ENCODE measurements at regions not wholly inside any gene's neighbourhood (a gene's known extent, or its start where the extent isn't known, plus 50 kb on each side); places are given as distances from the start of the nearest gene placed in this dataset.
"Not testable (repeated sequence)": the region's sequence is repeated elsewhere in the genome, so short reads cannot be mapped to it uniquely, and the experiment has no call there.

GRCh38 chr4:177519481-177520260, 77.4 kb upstream of the AGA start:
- 81% methylated on average over 7 of the region's 7 CpGs for WGBS
- no peaks in the 10 kb centered on the region for H3K36me3 ChIP-seq
- no peak overlapping the region for H3K27ac ChIP-seq (replicated peaks in 1 of 4)
- H3K9me3 ChIP-seq: no peaks in the 10 kb centered on the region
- no peak for TF ChIP-seq POLR2AphosphoS5 (IDR thresholded peaks at IDR 0.05)
- H3K4me1 ChIP-seq: no peaks in the 10 kb centered on the region
- intact Hi-C loops (cut with DNase I): no loop called here
- no peak for DNase-seq (ENCODE audit: extremely low spot score)
- no peaks in the 10 kb centered on the region for H3K27me3 ChIP-seq
- no peak overlapping the region for H3K4me3 ChIP-seq

- intact Hi-C loops (cut with DNase I): no loop called here
- Histone ChIP-seq H3K4me1 (no peaks in the 10 kb centered on the region), H3K27me3 (no peaks in the 10 kb centered on the region), H3K9me3 (no peaks in the 10 kb centered on the region), H3K27ac (replicated peaks in 1 of 4) (no peak overlapping the region), H3K36me3 (no peaks in the 10 kb centered on the region), H3K4me3 (no peak overlapping the region)
- whole genome bisulfite sequencing: 95% methylated on average over 5 of the region's 5 CpGs
- TF ChIP-seq POLR2A (IDR thresholded peaks at IDR 0.05; ENCODE audit: low read depth) (no peak), POLR2AphosphoS5 (IDR thresholded peaks at IDR 0.05) (no peak), EP300 (IDR thresholded peaks at IDR 0.05) (no peak)
- TF ChIP-seq, protein P1, sequence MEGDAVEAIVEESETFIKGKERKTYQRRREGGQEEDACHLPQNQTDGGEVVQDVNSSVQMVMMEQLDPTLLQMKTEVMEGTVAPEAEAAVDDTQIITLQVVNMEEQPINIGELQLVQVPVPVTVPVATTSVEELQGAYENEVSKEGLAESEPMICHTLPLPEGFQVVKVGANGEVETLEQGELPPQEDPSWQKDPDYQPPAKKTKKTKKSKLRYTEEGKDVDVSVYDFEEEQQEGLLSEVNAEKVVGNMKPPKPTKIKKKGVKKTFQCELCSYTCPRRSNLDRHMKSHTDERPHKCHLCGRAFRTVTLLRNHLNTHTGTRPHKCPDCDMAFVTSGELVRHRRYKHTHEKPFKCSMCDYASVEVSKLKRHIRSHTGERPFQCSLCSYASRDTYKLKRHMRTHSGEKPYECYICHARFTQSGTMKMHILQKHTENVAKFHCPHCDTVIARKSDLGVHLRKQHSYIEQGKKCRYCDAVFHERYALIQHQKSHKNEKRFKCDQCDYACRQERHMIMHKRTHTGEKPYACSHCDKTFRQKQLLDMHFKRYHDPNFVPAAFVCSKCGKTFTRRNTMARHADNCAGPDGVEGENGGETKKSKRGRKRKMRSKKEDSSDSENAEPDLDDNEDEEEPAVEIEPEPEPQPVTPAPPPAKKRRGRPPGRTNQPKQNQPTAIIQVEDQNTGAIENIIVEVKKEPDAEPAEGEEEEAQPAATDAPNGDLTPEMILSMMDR (IDR thresholded peaks at IDR 0.05): no peak
- DNase-seq (ENCODE audit: extremely low spot score): no peak
Measured at GRCh38 chr4:177528620-177529019, 86.4 kb upstream of the AGA start.

DNA sequence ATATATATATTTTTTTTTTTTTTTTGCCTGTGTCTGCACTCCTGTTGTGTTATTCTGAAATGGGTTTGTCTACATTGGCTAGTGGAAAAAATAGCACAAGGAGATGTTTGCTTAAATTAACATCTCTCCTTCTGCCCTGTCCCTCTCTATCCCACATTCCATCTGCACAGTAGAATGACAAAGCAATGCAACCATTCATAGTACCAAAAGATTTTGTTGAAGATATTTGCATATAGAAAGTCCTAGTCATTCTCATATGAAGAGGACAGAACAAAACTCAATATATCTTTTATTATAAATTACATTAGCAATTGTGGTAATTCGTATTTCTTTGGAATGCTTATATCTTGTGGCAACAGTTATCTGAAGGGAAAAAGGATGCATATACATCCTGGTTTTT, 88.3 kb upstream of the AGA start:
- Histone ChIP-seq H3K9me3 (no peaks in the 10 kb centered on the region), H3K4me1 (no peaks in the 10 kb centered on the region), H3K27ac (replicated peaks in 1 of 4) (no peak overlapping the region), H3K36me3 (no peaks in the 10 kb centered on the region), H3K4me3 (no peak overlapping the region), H3K27me3 (no peaks in the 10 kb centered on the region)
- WGBS: 97% methylated on average over 1 of the region's 1 CpG
- intact Hi-C loops (cut with DNase I): no loop called here
- TF ChIP-seq EP300 (IDR thresholded peaks at IDR 0.05) (no peak), POLR2A (IDR thresholded peaks at IDR 0.05; ENCODE audit: low read depth) (no peak), POLR2AphosphoS5 (IDR thresholded peaks at IDR 0.05) (no peak)
- TF ChIP-seq, protein P1 (IDR thresholded peaks at IDR 0.05): no peak
- no peak for DNase-seq (ENCODE audit: extremely low spot score)

DNA sequence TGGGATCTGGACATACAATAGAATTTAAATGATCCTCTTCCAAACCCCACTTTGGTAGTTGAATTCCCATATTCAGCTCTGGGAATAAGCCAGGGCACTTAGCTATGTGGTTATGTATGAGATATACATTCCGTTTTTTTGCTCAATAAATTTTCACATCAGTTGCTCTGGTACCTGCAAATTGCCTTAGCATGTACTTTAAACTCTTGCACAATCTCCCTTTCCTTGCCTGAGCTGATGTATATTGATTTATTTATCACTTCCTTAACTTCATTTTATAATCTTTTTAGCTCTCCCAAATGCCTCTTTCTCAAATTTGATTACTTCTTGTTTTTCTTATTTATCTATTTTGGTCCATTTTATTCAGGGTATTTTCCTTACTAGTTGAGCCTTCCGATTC, 90.1 kb upstream of the AGA start:
- Histone ChIP-seq H3K4me1 (no peaks in the 10 kb centered on the region), H3K9me3 (no peaks in the 10 kb centered on the region), H3K27ac (replicated peaks in 1 of 4) (no peak overlapping the region), H3K27me3 (no peaks in the 10 kb centered on the region), H3K4me3 (no peak overlapping the region), H3K36me3 (no peaks in the 10 kb centered on the region)
- 82% methylated on average over 2 of the region's 2 CpGs for WGBS
- intact Hi-C loops (cut with DNase I): no loop called here
- DNase-seq (ENCODE audit: extremely low spot score): no peak
- TF ChIP-seq POLR2A (IDR thresholded peaks at IDR 0.05; ENCODE audit: low read depth) (no peak), POLR2AphosphoS5 (IDR thresholded peaks at IDR 0.05) (no peak), EP300 (IDR thresholded peaks at IDR 0.05) (no peak)
- TF ChIP-seq, protein P1 (IDR thresholded peaks at IDR 0.05): no peak

DNA sequence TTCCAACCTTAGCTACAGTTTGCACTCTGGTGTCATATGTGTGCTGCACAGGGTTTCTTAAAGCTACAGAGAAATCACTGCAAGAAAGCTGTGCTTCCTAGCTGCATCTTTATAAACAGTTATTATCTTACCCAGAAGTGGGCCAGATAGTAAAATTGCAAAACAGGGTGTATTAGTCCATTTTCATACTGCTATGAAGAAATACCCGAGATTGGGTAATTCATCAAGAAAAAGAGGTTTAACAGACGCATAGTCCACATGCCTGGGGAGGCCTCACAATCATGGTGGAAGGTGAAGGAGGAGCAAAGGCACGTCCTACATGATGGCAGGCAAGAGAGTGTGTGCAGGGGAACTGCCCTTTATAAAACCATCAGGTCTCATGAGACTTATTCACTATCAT, 92.6 kb upstream of the AGA start:
- H3K4me3 ChIP-seq; H3K36me3 ChIP-seq; H3K27me3 ChIP-seq; intact Hi-C loops (cut with DNase I); H3K9me3 ChIP-seq; H3K27ac ChIP-seq (replicated peaks in 1 of 4); DNase-seq (ENCODE audit: extremely low spot score); H3K4me1 ChIP-seq: not testable (repeated sequence)
- WGBS: 83% methylated on average over 3 of the region's 3 CpGs

DNA sequence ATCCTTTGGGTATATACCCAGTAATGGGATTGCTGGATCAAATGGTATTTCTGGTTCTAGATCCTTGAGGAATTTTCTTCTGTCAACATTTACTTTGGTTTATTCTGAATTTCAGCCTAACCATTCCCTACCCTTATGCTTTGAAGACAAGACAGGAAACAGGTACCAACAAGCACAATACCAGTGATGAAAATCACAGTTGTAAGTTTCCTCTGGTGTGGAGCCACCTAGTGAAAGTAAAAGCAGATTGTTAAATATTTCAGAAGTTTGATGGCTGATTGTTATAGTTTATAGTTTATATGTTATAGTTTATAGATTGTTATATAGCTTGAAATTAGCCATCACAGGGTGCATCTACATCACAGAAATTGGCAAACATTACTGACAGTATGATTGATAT, 104.5 kb upstream of the AGA start:
- no peak for DNase-seq (ENCODE audit: extremely low spot score)
- Histone ChIP-seq H3K36me3 (no peaks in the 10 kb centered on the region), H3K9me3 (no peaks in the 10 kb centered on the region), H3K4me3 (no peak overlapping the region), H3K4me1 (no peaks in the 10 kb centered on the region), H3K27me3 (no peaks in the 10 kb centered on the region), H3K27ac (replicated peaks in 1 of 4) (no peak overlapping the region)
- TF ChIP-seq EP300 (IDR thresholded peaks at IDR 0.05): no peak
- TF ChIP-seq, protein P1 (IDR thresholded peaks at IDR 0.05): no peak
- TF ChIP-seq POLR2A (IDR thresholded peaks at IDR 0.05; ENCODE audit: low read depth): no peak
- no peak for TF ChIP-seq POLR2AphosphoS5 (IDR thresholded peaks at IDR 0.05)
- intact Hi-C loops (cut with DNase I): no loop called here

Measured in esophagus muscularis mucosa (tissue), 4 donors.